GM12872 (cell line): ENCODE measurements at regions not wholly inside any gene's neighbourhood (a gene's known extent, or its start where the extent isn't known, plus 50 kb on each side); places are given as distances from the start of the nearest gene placed in this dataset.

Source experiments
- TF ChIP-seq, protein P1 (sequence below): IDR thresholded peaks from 3 replicates; pipeline ENCODE4 v1.5.1; 2011; ENCODE audit warnings: low read depth, mild to moderate bottlenecking, low read length, moderate library complexity; ENCODE audit not compliant: insufficient read depth

DNA sequence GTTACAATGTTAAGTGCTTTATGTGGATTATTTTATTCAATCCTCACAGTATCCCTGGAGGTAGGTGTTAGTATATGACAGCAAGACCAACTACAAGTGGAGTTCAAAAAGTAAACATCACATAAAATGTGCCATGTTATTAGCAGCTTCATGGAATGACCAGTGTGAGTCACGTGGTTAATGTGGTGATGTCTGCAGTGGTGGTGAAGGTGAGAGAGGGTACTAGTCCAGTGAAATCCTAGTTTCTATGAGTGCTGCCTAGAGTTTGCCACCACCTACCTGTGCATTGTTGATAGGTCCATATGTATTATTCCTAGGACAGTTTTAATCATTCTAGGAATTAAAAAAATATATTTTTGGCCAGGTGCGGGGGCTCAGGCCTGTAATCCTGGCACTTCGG is 865.2 kb upstream of the DDX18 start:
- TF ChIP-seq, protein P1, sequence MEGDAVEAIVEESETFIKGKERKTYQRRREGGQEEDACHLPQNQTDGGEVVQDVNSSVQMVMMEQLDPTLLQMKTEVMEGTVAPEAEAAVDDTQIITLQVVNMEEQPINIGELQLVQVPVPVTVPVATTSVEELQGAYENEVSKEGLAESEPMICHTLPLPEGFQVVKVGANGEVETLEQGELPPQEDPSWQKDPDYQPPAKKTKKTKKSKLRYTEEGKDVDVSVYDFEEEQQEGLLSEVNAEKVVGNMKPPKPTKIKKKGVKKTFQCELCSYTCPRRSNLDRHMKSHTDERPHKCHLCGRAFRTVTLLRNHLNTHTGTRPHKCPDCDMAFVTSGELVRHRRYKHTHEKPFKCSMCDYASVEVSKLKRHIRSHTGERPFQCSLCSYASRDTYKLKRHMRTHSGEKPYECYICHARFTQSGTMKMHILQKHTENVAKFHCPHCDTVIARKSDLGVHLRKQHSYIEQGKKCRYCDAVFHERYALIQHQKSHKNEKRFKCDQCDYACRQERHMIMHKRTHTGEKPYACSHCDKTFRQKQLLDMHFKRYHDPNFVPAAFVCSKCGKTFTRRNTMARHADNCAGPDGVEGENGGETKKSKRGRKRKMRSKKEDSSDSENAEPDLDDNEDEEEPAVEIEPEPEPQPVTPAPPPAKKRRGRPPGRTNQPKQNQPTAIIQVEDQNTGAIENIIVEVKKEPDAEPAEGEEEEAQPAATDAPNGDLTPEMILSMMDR: no peak

DNA sequence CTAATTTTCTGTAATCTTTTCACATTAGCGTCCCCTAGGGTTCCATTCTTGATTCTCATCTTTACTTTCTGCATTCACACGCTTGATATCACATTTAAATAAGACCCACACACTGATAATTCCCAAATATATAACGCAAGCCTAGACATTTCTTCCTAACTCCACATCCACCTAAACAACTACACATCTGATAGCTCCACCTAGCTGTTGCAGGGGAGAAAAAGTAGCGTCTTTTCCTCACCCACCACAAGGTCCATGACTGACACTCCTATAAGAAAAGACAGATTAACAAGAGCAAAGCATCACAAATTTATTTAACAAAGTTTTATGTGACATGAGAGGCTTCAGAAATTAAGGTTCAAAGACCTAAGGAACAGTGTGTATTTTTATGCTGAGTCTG is 862.2 kb upstream of the DDX18 start:
- TF ChIP-seq, protein P1: no peak

DNA sequence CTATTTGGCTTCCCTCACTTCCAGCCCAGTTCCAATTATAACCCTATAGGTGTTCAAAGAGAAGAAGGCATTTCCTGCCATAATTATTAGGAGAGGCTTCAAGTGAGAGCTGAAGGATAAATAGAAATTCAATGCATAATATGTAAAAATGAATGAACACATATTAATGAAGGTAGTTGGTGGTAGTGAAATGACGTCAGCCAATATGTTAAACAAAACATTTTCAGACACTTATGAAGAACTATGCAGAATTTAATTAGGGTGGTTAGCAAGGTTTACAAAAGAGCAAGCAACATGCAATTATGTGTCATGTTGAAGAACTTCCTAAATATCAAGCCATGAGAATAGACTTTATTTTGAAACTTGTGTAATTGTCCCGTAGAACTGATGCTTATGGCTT is 858.8 kb upstream of the DDX18 start:
- TF ChIP-seq, protein P1: no peak

DNA sequence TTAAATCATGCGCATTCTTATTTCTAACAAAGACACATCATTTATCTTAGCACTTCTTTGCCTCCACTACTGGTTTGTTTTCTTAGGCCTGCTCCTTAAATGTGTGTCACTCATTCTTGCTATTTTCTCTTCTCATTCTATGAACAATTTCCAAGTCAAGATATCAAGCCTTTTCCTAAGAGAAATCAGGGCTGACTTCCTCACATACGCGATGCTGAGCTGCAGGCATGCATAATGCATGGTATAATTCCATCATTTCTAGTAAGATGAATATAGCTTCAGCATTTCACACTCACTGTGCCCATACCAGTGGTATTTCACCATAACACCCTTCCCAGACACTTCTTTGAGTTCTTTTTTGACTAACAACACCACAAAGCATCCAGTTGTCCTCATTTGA is 838.9 kb upstream of the DDX18 start:
- TF ChIP-seq, protein P1: no peak

DNA sequence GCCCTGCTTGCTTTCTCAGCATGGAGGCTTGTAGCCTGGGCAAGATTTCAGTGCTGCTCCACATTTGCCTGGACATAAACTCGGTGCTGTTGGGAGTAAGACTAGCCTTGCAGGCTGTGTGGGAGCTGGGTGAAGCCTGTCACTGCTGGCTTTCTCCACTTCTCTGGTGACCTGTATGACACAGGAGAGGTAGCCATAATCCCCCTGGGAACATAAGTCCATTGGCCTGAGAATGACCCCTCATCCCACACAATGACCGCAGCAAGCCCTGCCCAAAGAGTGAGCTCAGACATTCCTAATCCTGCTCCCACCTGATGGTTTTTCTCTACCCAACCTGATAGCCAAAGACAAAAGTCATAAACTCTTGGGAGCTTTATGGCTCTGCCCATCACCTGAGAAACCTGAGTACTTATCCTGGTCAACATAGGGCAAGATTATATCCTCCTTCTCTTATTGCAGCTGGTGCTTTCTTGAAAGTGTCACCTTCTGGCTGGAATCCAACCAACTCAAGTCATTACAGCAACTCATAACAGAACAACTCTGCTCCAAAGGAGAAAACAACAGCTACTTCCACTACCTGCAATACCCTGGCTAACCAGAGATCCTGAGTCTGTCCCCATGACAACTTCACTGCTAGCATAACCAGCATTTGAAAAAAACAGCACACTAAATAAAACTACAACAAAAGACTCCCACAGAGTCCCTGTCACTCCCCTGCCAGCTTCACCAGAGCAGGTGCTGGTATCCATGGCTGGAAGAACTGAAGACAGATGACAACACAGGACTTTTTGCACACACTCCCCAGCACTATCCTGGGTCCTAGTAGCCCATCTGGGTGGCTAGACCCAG is 834.4 kb upstream of the DDX18 start:
- TF ChIP-seq, protein P1: no peak

DNA sequence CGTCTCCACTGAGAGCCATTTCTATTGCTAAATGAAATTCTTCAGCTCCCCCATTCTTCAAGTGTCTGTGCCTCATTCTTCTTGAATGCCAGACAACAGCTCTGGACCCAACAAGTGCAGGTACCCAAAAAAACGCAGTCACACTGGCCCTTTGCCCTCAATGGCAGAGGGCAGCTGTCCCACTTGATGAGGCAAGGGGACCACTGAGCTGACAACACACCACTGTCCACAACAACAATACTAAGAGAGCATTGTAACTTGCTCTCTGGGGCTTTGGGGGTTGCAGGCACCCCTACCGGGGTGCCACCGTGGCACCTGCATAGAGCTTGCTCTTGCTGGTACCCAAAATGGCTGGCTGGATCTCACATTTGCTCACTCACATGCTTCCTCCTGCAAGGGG is 827.0 kb upstream of the DDX18 start:
- TF ChIP-seq, protein P1: no peak

DNA sequence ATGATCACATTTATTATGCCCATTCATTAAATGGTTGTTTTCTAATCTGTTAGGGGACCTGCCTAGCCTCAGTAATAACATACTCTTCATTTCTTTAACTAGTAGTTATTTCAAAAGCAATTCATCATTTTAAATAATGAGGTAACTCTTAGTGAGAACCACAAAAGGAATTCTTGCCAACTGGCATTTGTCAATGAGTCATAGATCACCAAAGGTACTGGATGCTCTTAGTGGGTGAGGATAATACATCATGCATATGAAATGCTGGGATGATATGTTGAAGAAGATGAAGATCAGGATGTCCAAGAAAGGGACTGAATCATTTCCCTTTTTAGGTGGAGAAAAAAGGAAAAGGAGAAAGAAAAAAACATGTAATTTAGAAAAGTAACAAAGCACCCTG is 826.2 kb upstream of the DDX18 start:
- TF ChIP-seq, protein P1: no peak
